Esophagus muscularis mucosa (tissue), 4 donors: ENCODE measurements at regions not wholly inside any gene's neighbourhood (a gene's known extent, or its start where the extent isn't known, plus 50 kb on each side); places are given as distances from the start of the nearest gene placed in this dataset.
A peak's percentile ranks its signal among the peaks of the same experiment; 100 is the strongest.

Experiments
- DNase-seq: peaks from one replicate; pipeline ENCODE4 v3.0.0-alpha.2; 2017; ENCODE audit errors: extremely low spot score
- H3K27ac ChIP-seq, 4 donors: fragments of 200-600 bp; sonication (generic); replicated peaks in 1 of 4; 1 replicate in 3 of 4; 2 replicates in 1 of 4; pipeline ENCODE4 v1.5.1; 2016 to 2019; ENCODE audit warnings: mild to moderate bottlenecking in 1 of 4
- H3K27me3 ChIP-seq, 4 donors: fragments of 200-600 bp; sonication (generic); one replicate each; pipeline versions ENCODE4 v1.5.1 to v1.6.0; 2016 to 2019
- H3K36me3 ChIP-seq, 4 donors: fragments of 200-600 bp; sonication (generic); one replicate each; pipeline ENCODE4 v1.5.1; 2016 to 2019
- H3K4me1 ChIP-seq, 4 donors: fragments of 200-600 bp; sonication (generic); one replicate each; pipeline ENCODE4 v1.5.1; 2016 to 2019
- H3K4me3 ChIP-seq, 4 donors: fragments of 200-600 bp; sonication (generic); 1 replicate in 2 of 4; 2 replicates in 2 of 4; pipeline ENCODE4 v1.5.1; 2016 to 2019; ENCODE audit warnings: mild to moderate bottlenecking in 4 of 4, moderate library complexity in 1 of 4
- H3K9me3 ChIP-seq, 4 donors: fragments of 200-600 bp; sonication (generic); 1 replicate in 3 of 4; 2 replicates in 1 of 4; pipeline ENCODE4 v1.5.1; 2016 to 2019
- CTCF ChIP-seq, 3 experiments: fragments of 200-600 bp in 2 of 3; fragments of 450-650 bp in 1 of 3; sonication (generic) in 2 of 3; IDR thresholded peaks; one replicate each; pipeline ENCODE4 v1.5.1; 2017 to 2019; ENCODE audit warnings: antibody characterized with exemption in 3 of 3, mild to moderate bottlenecking in 2 of 3, moderate library complexity in 1 of 3
- EP300 ChIP-seq: sonication (generic); formaldehyde crosslinking; IDR thresholded peaks from one replicate; pipeline ENCODE4 v1.6.1; 2017; ENCODE audit warnings: antibody characterized with exemption
- POLR2A ChIP-seq: fragments of 450-650 bp; IDR thresholded peaks from one replicate; pipeline ENCODE4 v1.6.1; 2017; ENCODE audit warnings: antibody characterized with exemption, moderate library complexity, mild to moderate bottlenecking, low read depth
- POLR2AphosphoS5 ChIP-seq, 2 donors: sonication (generic); formaldehyde crosslinking; IDR thresholded peaks; one replicate each; pipeline ENCODE4 v1.6.1; 2017; ENCODE audit warnings: antibody characterized with exemption in 2 of 2
- WGBS: methylation state at CpG from one replicate; pipeline ENCODE4 v1.1.5; 2018; 5-methylcytosine and 5-hydroxymethylcytosine counted together
- intact Hi-C: fragments of 100-400 bp; cut with DNase I; formaldehyde crosslinking; loops from one replicate; pipeline ENCODE4 v1.15.1; 2023

GRCh38 chr2:84314250-84314649 lies 144.8 kb downstream of the SUCLG1 start:
- intact Hi-C loops = no loop called here

GRCh38 chr2:84309281-84309680 lies 149.8 kb downstream of the SUCLG1 start:
- H3K4me1 ChIP-seq = no peaks in the 10 kb centered on the region
- H3K27me3 ChIP-seq = no peaks in the 10 kb centered on the region
- DNase-seq = peak; percentile 81
- no peak overlapping the region for H3K4me3 ChIP-seq
- intact Hi-C loops = loop anchor here (10.0 kb wide), 1 partner anchor 284 kb away; no protein-coding TSS in a partner anchor
- H3K9me3 ChIP-seq = peaks cover 0 to 5% (median 0%) of the 10 kb centered on the region in 4 donors
- WGBS = 75% methylated on average over 3 of the region's 3 CpGs
- H3K27ac ChIP-seq = no peak overlapping the region
- no peak for TF ChIP-seq POLR2A
- no peak for TF ChIP-seq CTCF (IDR thresholded peaks at IDR 0.05)
- TF ChIP-seq EP300 = no peak
- TF ChIP-seq POLR2AphosphoS5 (IDR thresholded peaks at IDR 0.05) = no peak
- H3K36me3 ChIP-seq = no peaks in the 10 kb centered on the region

More at GRCh38 chr2:84314250-84314649, 144.8 kb downstream of the SUCLG1 start:
- TF ChIP-seq POLR2AphosphoS5 (IDR thresholded peaks at IDR 0.05) = no peak
- no peak for TF ChIP-seq EP300
- H3K36me3 ChIP-seq = no peaks in the 10 kb centered on the region
- no peaks in the 10 kb centered on the region for H3K4me1 ChIP-seq
- DNase-seq = peak; percentile 66
- H3K9me3 ChIP-seq = no peaks in the 10 kb centered on the region
- no peak overlapping the region for H3K4me3 ChIP-seq
- WGBS = 93% methylated on average over 6 of the region's 6 CpGs
- peaks cover 0 to 8% (median 0%) of the 10 kb centered on the region in 4 donors for H3K27me3 ChIP-seq
- H3K27ac ChIP-seq = no peak overlapping the region

- Histone ChIP-seq H3K27ac (no peak overlapping the region), H3K36me3 (no peaks in the 10 kb centered on the region), H3K9me3 (peaks cover 0 to 5% (median 0%) of the 10 kb centered on the region in 4 donors), H3K27me3 (no peaks in the 10 kb centered on the region), H3K4me3 (no peak overlapping the region), H3K4me1 (no peaks in the 10 kb centered on the region)
- intact Hi-C loops = loop anchor here (10.0 kb wide), 1 partner anchor 282 kb away; no protein-coding TSS in a partner anchor
- DNase-seq = no peak
- WGBS = 91% methylated on average over 4 of the region's 4 CpGs
- TF ChIP-seq EP300 (no peak), POLR2AphosphoS5 (IDR thresholded peaks at IDR 0.05) (no peak), POLR2A (no peak), CTCF (IDR thresholded peaks at IDR 0.05) (no peak)
Measured at GRCh38 chr2:84306361-84306760, 152.7 kb downstream of the SUCLG1 start.

GRCh38 chr2:84302513-84303412 lies 156.3 kb downstream of the SUCLG1 start:
- TF ChIP-seq EP300 (no peak), POLR2A (no peak), POLR2AphosphoS5 (IDR thresholded peaks at IDR 0.05) (no peak), CTCF (IDR thresholded peaks at IDR 0.05) (peak; percentile 44 to 78 (median 53))

GRCh38 chr2:84301717-84302116 lies 157.4 kb downstream of the SUCLG1 start:
- H3K27me3 ChIP-seq = no peaks in the 10 kb centered on the region
- WGBS = 90% methylated on average over 6 of the region's 6 CpGs
- intact Hi-C loops = loop anchor here (10.0 kb wide), 1 partner anchor 277 kb away; no protein-coding TSS in a partner anchor
- H3K9me3 ChIP-seq = peaks cover 0 to 5% (median 0%) of the 10 kb centered on the region in 4 donors
- no peak overlapping the region for H3K27ac ChIP-seq
- H3K4me3 ChIP-seq = no peak overlapping the region
- DNase-seq = no peak
- no peaks in the 10 kb centered on the region for H3K36me3 ChIP-seq
- H3K4me1 ChIP-seq = no peaks in the 10 kb centered on the region
- TF ChIP-seq POLR2A (no peak), CTCF (IDR thresholded peaks at IDR 0.05) (no peak), POLR2AphosphoS5 (IDR thresholded peaks at IDR 0.05) (no peak), EP300 (no peak)

More at GRCh38 chr2:84302513-84303412, 156.3 kb downstream of the SUCLG1 start:
- H3K9me3 ChIP-seq = peaks cover 0 to 5% (median 0%) of the 10 kb centered on the region in 4 donors
- intact Hi-C loops = loop anchor here (10.0 kb wide), 1 partner anchor 278 kb away; no protein-coding TSS in a partner anchor
- no peak overlapping the region for H3K4me3 ChIP-seq
- WGBS = 57% methylated on average over 3 of the region's 3 CpGs
- no peak overlapping the region for H3K27ac ChIP-seq
- H3K36me3 ChIP-seq = no peaks in the 10 kb centered on the region
- no peaks in the 10 kb centered on the region for H3K4me1 ChIP-seq
- DNase-seq = no peak
- H3K27me3 ChIP-seq = no peaks in the 10 kb centered on the region
